ENCODE measurements at regions not wholly inside any gene's neighbourhood (a gene's known extent, or its start where the extent isn't known, plus 50 kb on each side); places are given as distances from the start of the nearest gene placed in this dataset.

DNA sequence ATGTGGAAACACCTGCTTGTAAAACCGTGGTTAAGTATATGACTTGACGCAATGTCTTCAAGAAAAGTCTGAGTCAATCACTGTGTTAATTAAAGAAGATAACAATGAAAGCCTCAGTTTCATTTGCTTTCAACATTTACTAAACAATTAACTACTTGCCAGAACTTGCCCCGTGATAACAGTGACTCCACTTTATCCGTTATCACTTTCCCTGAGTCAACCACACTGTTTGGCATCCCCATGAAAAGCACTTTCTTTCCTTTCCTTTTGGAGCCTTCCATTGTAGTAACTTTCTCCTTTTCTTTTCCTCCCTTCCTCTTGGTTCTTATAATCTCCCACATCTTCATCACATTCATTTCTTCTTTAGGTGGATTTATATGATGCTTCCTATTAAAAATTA lies 435.1 kb upstream of the GOT2 start:
- TF ChIP-seq, protein P1, sequence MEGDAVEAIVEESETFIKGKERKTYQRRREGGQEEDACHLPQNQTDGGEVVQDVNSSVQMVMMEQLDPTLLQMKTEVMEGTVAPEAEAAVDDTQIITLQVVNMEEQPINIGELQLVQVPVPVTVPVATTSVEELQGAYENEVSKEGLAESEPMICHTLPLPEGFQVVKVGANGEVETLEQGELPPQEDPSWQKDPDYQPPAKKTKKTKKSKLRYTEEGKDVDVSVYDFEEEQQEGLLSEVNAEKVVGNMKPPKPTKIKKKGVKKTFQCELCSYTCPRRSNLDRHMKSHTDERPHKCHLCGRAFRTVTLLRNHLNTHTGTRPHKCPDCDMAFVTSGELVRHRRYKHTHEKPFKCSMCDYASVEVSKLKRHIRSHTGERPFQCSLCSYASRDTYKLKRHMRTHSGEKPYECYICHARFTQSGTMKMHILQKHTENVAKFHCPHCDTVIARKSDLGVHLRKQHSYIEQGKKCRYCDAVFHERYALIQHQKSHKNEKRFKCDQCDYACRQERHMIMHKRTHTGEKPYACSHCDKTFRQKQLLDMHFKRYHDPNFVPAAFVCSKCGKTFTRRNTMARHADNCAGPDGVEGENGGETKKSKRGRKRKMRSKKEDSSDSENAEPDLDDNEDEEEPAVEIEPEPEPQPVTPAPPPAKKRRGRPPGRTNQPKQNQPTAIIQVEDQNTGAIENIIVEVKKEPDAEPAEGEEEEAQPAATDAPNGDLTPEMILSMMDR (IDR thresholded peaks at IDR 0.05; ENCODE audit: low read depth, low read length, poor library complexity, severe bottlenecking): no peak
- no peak for TF ChIP-seq EZH2phosphoT487 (IDR thresholded peaks at IDR 0.05; ENCODE audit: borderline replicate concordance, low read length)

All from DOHH2 (cell line).